H9 (cell line): ENCODE measurements at regions not wholly inside any gene's neighbourhood (a gene's known extent, or its start where the extent isn't known, plus 50 kb on each side); places are given as distances from the start of the nearest gene placed in this dataset.

Experiments used
- DNase-seq: peaks from one replicate; pipeline ENCODE4 v3.0.0-alpha.2; 2017
- H2AFZ ChIP-seq: one replicate; pipeline ENCODE4 v1.6.1; 2013; ENCODE audit warnings: mild to moderate bottlenecking, low read length, control low read depth, moderate library complexity
- H2AK5ac ChIP-seq: 2 replicates; pipeline ENCODE4 v1.6.1; 2013; ENCODE audit warnings: low read length, control low read depth, mixed read lengths; ENCODE audit not compliant: insufficient read length
- H2BK120ac ChIP-seq: one replicate; pipeline ENCODE4 v1.6.1; 2013; ENCODE audit warnings: low read depth, mild to moderate bottlenecking, low read length, control low read depth, inconsistent platforms; ENCODE audit not compliant: poor library complexity, severe bottlenecking
- H2BK12ac ChIP-seq: 2 replicates; pipeline ENCODE4 v1.6.1; 2013; ENCODE audit warnings: low read length, control low read depth, mixed read lengths, low read depth; ENCODE audit not compliant: insufficient read length
- H2BK15ac ChIP-seq: 2 replicates; pipeline ENCODE4 v1.6.1; 2013; ENCODE audit warnings: low read depth, low read length, control low read depth
- H2BK20ac ChIP-seq: one replicate; pipeline ENCODE4 v1.6.1; 2013; ENCODE audit warnings: low read depth, mild to moderate bottlenecking, low read length, control low read depth, inconsistent platforms; ENCODE audit not compliant: poor library complexity, severe bottlenecking
- H2BK5ac ChIP-seq: 2 replicates; pipeline ENCODE4 v1.6.1; 2013; ENCODE audit warnings: low read length, control low read depth, mixed read lengths; ENCODE audit not compliant: insufficient read length
- H3K14ac ChIP-seq: 2 replicates; pipeline ENCODE4 v1.6.1; 2013; ENCODE audit warnings: low read length, control low read depth; ENCODE audit not compliant: insufficient read depth
- H3K18ac ChIP-seq: 2 replicates; pipeline ENCODE4 v1.6.1; 2013; ENCODE audit warnings: low read depth, mild to moderate bottlenecking, mixed read lengths, low read length, control low read depth; ENCODE audit not compliant: insufficient read length
- H3K23ac ChIP-seq: 2 replicates; pipeline ENCODE4 v1.6.1; 2013; ENCODE audit warnings: low read length, control low read depth, mixed read lengths, low read depth; ENCODE audit not compliant: insufficient read length
- H3K23me2 ChIP-seq: 2 replicates; pipeline ENCODE4 v1.6.1; 2013; ENCODE audit warnings: low read depth, mild to moderate bottlenecking, mixed read lengths, low read length, control low read depth; ENCODE audit not compliant: insufficient read length, poor library complexity, severe bottlenecking
- H3K27ac ChIP-seq: 2 replicates; pipeline ENCODE4 v1.5.1; 2013; ENCODE audit warnings: low read length, control low read depth, mixed read lengths, low read depth; ENCODE audit not compliant: insufficient read length
- H3K27me3 ChIP-seq: 2 replicates; pipeline ENCODE4 v1.6.1; 2013; ENCODE audit warnings: low read length, control low read depth, inconsistent platforms; ENCODE audit not compliant: insufficient read depth
- H3K4ac ChIP-seq: 2 replicates; pipeline ENCODE4 v1.6.1; 2013; ENCODE audit warnings: low read depth, mild to moderate bottlenecking, control low read depth, inconsistent platforms, low read length, moderate library complexity
- H3K4me1 ChIP-seq: 2 replicates; pipeline ENCODE4 v1.6.1; 2013; ENCODE audit warnings: low read length, control low read depth, inconsistent platforms; ENCODE audit not compliant: insufficient read depth
- H3K4me2 ChIP-seq: 2 replicates; pipeline ENCODE4 v1.6.1; 2013; ENCODE audit warnings: low read length, control low read depth, mixed read lengths; ENCODE audit not compliant: insufficient read length, insufficient read depth
- H3K56ac ChIP-seq: 2 replicates; pipeline ENCODE4 v1.6.1; 2013; ENCODE audit warnings: low read depth, mild to moderate bottlenecking, mixed read lengths, low read length, control low read depth; ENCODE audit not compliant: insufficient read length
- H3K79me1 ChIP-seq: 2 replicates; pipeline ENCODE4 v1.6.1; 2013; ENCODE audit warnings: low read depth, mild to moderate bottlenecking, moderate library complexity, low read length, control low read depth, inconsistent platforms; ENCODE audit not compliant: insufficient read depth, poor library complexity, severe bottlenecking
- H3K79me2 ChIP-seq: 2 replicates; pipeline ENCODE4 v1.6.1; 2013; ENCODE audit warnings: low read length, control low read depth, inconsistent platforms; ENCODE audit not compliant: insufficient read depth
- H3K9ac ChIP-seq: 2 replicates; pipeline ENCODE4 v1.6.1; 2013; ENCODE audit warnings: low read length, control low read depth, mixed read lengths; ENCODE audit not compliant: insufficient read length; ENCODE audit errors: extremely low read depth
- H3K9me3 ChIP-seq: one replicate; pipeline ENCODE4 v1.6.1; 2013; ENCODE audit warnings: low read depth, low read length, inconsistent platforms; ENCODE audit not compliant: control insufficient read depth
- H3T11ph ChIP-seq: one replicate; pipeline ENCODE4 v1.6.1; 2013; ENCODE audit warnings: mild to moderate bottlenecking, low read length, control low read depth, inconsistent platforms
- H4K20me1 ChIP-seq: one replicate; pipeline ENCODE4 v1.6.1; 2013; ENCODE audit not compliant: control insufficient read depth, insufficient read length, insufficient read depth
- H4K5ac ChIP-seq: 2 replicates; pipeline ENCODE4 v1.6.1; 2013; ENCODE audit warnings: low read depth, mild to moderate bottlenecking, mixed read lengths, low read length, control low read depth; ENCODE audit not compliant: insufficient read length
- H4K8ac ChIP-seq: replicated peaks from 2 replicates; pipeline ENCODE4 v1.6.1; 2013; ENCODE audit warnings: low read length, control low read depth, mixed read lengths, low read depth; ENCODE audit not compliant: insufficient read length
- H4K91ac ChIP-seq: 2 replicates; pipeline ENCODE4 v1.6.1; 2013; ENCODE audit warnings: low read depth, mild to moderate bottlenecking, moderate library complexity, mixed read lengths, low read length, control low read depth; ENCODE audit not compliant: insufficient read length
- H3K27ac Mint-ChIP-seq, 3 experiments: 2 replicates in 2 of 3; 3 replicates in 1 of 3; pipeline ENCODE4 v1.8.0; 2020 to 2021; ENCODE audit warnings: mixed read lengths in 3 of 3, mild to moderate bottlenecking in 1 of 3, moderate library complexity in 1 of 3
- H3K27me3 Mint-ChIP-seq: 2 replicates; pipeline ENCODE4 v1.8.0; 2021; ENCODE audit warnings: low read depth, mild to moderate bottlenecking, moderate library complexity, mixed read lengths
- H3K36me3 Mint-ChIP-seq, 3 experiments: 2 replicates in 2 of 3; 3 replicates in 1 of 3; pipeline ENCODE4 v1.8.0; 2020 to 2021; ENCODE audit warnings: low read depth in 3 of 3, mixed read lengths in 3 of 3; ENCODE audit not compliant: insufficient read depth in 1 of 3
- H3K4me1 Mint-ChIP-seq, 2 experiments: 2 replicates each; pipeline ENCODE4 v1.8.0; 2020; ENCODE audit warnings: mixed read lengths in 2 of 2
- H3K4me3 Mint-ChIP-seq, 2 experiments: 2 replicates in 1 of 2; 3 replicates in 1 of 2; pipeline ENCODE4 v1.8.0; 2020 to 2021; ENCODE audit warnings: mild to moderate bottlenecking in 2 of 2, mixed read lengths in 2 of 2, moderate library complexity in 1 of 2
- H3K9me3 Mint-ChIP-seq, 2 experiments: 2 replicates in 1 of 2; 3 replicates in 1 of 2; pipeline ENCODE4 v1.8.0; 2020; ENCODE audit warnings: mild to moderate bottlenecking in 2 of 2, mixed read lengths in 2 of 2, moderate library complexity in 1 of 2
- CTCF ChIP-seq: fragments of 200-600 bp; sonication (generic); conservative IDR thresholded peaks from 3 replicates; pipeline ENCODE4 v1.8.0; 2021; ENCODE audit warnings: antibody characterized with exemption, mild to moderate bottlenecking
- WGBS: extraction: QIAGEN DNeasy Blood & Tissue Kit; methylation state at CpG from one replicate; pipeline ENCODE4 v1.1.7; 2013; ENCODE audit warnings: missing lambda C conversion rate, low lambda C conversion rate, mixed read lengths; ENCODE audit not compliant: insufficient read length; ENCODE audit errors: extremely low coverage; 5-methylcytosine and 5-hydroxymethylcytosine counted together

DNA sequence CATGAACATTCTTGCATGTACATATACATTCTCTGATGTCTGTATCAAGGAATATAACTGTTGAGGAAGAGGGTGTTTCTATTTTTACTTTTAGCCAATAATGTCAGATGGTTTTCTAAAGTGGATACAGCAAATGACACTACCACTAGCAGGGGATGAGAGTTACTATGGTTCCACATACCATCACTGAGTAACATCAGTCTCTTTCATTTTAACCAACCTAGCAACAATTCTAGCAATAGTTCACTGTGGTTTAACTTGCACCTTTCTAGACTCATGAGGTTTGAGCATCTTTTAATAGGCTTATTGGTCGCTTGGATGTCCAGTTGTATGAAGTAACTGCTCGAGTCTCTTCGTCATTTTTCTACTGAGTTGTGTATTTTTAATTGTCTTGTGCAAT is 68.5 kb upstream of the ZNF746 start:
- H3K23me2 ChIP-seq = no peaks in the 10 kb centered on the region
- Mint-ChIP-seq H3K4me1 (peaks cover 0 to 12% of the 10 kb centered on the region in 2 experiments; a peak in 2 of 4 replicates), H3K9me3 (peaks cover 11 to 13% of the 10 kb centered on the region in 2 experiments), H3K27ac (no peak overlapping the region), H3K36me3 (peaks cover 17 to 26% (median 20%) of the 10 kb centered on the region in 3 experiments), H3K4me3 (no peak overlapping the region), H3K27me3 (no peaks in the 10 kb centered on the region)
- H2BK20ac ChIP-seq = no peak overlapping the region
- no peak overlapping the region for H4K91ac ChIP-seq
- no peak overlapping the region for H2BK12ac ChIP-seq
- no peaks in the 10 kb centered on the region for H3K79me1 ChIP-seq
- no peaks in the 10 kb centered on the region for H3K4me1 ChIP-seq
- no peak overlapping the region for H2BK15ac ChIP-seq
- H2BK120ac ChIP-seq = no peak overlapping the region
- no peaks in the 10 kb centered on the region for H3K9me3 ChIP-seq
- no peaks in the 10 kb centered on the region for H4K20me1 ChIP-seq
- H2BK5ac ChIP-seq = no peak overlapping the region
- H3K4me2 ChIP-seq = no peak overlapping the region
- no peaks in the 10 kb centered on the region for H3K79me2 ChIP-seq
- H3K27ac ChIP-seq = no peak overlapping the region
- H2AK5ac ChIP-seq = no peak overlapping the region
- no peak overlapping the region for H4K5ac ChIP-seq
- no peak overlapping the region for H3K18ac ChIP-seq
- H3K4ac ChIP-seq = no peak overlapping the region
- no peak overlapping the region for H3K23ac ChIP-seq
- no peak overlapping the region for H3K14ac ChIP-seq
- no CpG with 5 or more reads among the region's 3 CpGs for WGBS
- no peak overlapping the region for H3T11ph ChIP-seq
- TF ChIP-seq CTCF = no peak
- H2AFZ ChIP-seq = no peak overlapping the region
- no peak for DNase-seq
- no peaks in the 10 kb centered on the region for H3K27me3 ChIP-seq
- no peak overlapping the region for H3K9ac ChIP-seq
- H4K8ac ChIP-seq = no peak overlapping the region
- H3K56ac ChIP-seq = no peak overlapping the region
